ENCODE measurements at regions not wholly inside any gene's neighbourhood (a gene's known extent, or its start where the extent isn't known, plus 50 kb on each side); places are given as distances from the start of the nearest gene placed in this dataset.

GRCh38 chr4:177508662-177509061 is 66.4 kb upstream of the AGA start:
- no peak for TF ChIP-seq CTCF (IDR thresholded peaks at IDR 0.05)
- no peak for TF ChIP-seq POLR2A (IDR thresholded peaks at IDR 0.05; ENCODE audit: low read depth)
- no peak for TF ChIP-seq POLR2AphosphoS5 (IDR thresholded peaks at IDR 0.05)
- TF ChIP-seq EP300 (IDR thresholded peaks at IDR 0.05) = no peak

All from esophagus muscularis mucosa (tissue), 4 donors.